Panc1 (cell line): ENCODE measurements at regions not wholly inside any gene's neighbourhood (a gene's known extent, or its start where the extent isn't known, plus 50 kb on each side); places are given as distances from the start of the nearest gene placed in this dataset.

ENCODE experiments used
- ATAC-seq: fragments of 200-7000 bp; cut with Tn5 transposase; 2 replicates; pipeline ENCODE4 v1.9.1; 2020; ENCODE audit warnings: mild to moderate bottlenecking, moderate library complexity
- BruUV-seq: library from RNA; stranded (reverse); fragments of 400-500 nt; replicated peaks from 2 replicates; lab custom pipeline; 2021; lab: Mats Ljungman, UMichigan
- CTCF ChIA-PET: fragments of 300-600 bp; sonication (Branson Sonifier 250); formaldehyde crosslinking; loops from one replicate; lab custom pipeline; 2022; ENCODE audit warnings: antibody characterized with exemption; lab: Charles Lee
- POLR2A ChIA-PET: fragments of 300-600 bp; sonication (Branson Sonifier 250); formaldehyde crosslinking; loops from one replicate; lab custom pipeline; 2022; ENCODE audit warnings: antibody characterized with exemption; lab: Charles Lee
- DNase-seq: peaks from one replicate; pipeline ENCODE4 v3.0.0-alpha.2; 2010; ENCODE audit warnings: low read depth, low spot score
- H3K27ac ChIP-seq: 2 replicates; pipeline ENCODE4 v1.5.1; 2011; ENCODE audit warnings: mild to moderate bottlenecking, low read length, inconsistent platforms
- H3K27me3 ChIP-seq: fragments of 200-500 bp; sonication (Bioruptor generic); 2 replicates; pipeline ENCODE4 v1.6.0; 2014; ENCODE audit warnings: low read length, inconsistent platforms; ENCODE audit not compliant: control insufficient read depth, insufficient read depth
- H3K36me3 ChIP-seq: fragments of 200-500 bp; sonication (Bioruptor generic); 2 replicates; pipeline ENCODE4 v1.5.1; 2014; ENCODE audit warnings: inconsistent platforms, mild to moderate bottlenecking, low read length, moderate library complexity; ENCODE audit not compliant: control insufficient read depth, insufficient read depth
- H3K4me1 ChIP-seq: 2 replicates; pipeline ENCODE4 v1.5.1; 2011; ENCODE audit warnings: inconsistent platforms, mild to moderate bottlenecking, low read length, moderate library complexity; ENCODE audit not compliant: control insufficient read depth, insufficient read depth
- H3K4me3 ChIP-seq, 2 experiments: 2 replicates each; pipeline ENCODE4 v1.5.1; 2011 to 2012; ENCODE audit warnings: low read depth in 2 of 2, low read length in 2 of 2, mild to moderate bottlenecking in 2 of 2, inconsistent platforms in 1 of 2, moderate library complexity in 1 of 2
- H3K9me3 ChIP-seq: fragments of 200-500 bp; sonication (Bioruptor generic); 2 replicates; pipeline ENCODE4 v1.5.1; 2014; ENCODE audit warnings: low read depth, mild to moderate bottlenecking, inconsistent platforms, low read length, moderate library complexity; ENCODE audit not compliant: control insufficient read depth, insufficient read depth
- POLR2AphosphoS5 ChIP-seq: IDR thresholded peaks from 2 replicates; pipeline ENCODE4 v1.6.1; 2012; ENCODE audit warnings: mild to moderate bottlenecking, low read depth, low read length, moderate library complexity
- SIN3A ChIP-seq: IDR thresholded peaks from 2 replicates; pipeline ENCODE4 v1.6.1; 2012; ENCODE audit warnings: low read depth, mild to moderate bottlenecking, low read length, moderate library complexity, borderline replicate concordance; ENCODE audit not compliant: insufficient read depth
- TCF7L2 ChIP-seq: IDR thresholded peaks from 2 replicates; pipeline ENCODE4 v1.6.1; 2011; ENCODE audit warnings: mild to moderate bottlenecking, low read depth, low read length, inconsistent platforms
- in situ Hi-C: cut with HindIII; loops from 2 replicates; pipeline ENCODE4 v1.10.0; 2016; ENCODE audit warnings: low sequenced_read_pairs, low pct_unique_long_range_greater_than_20kb
- intact Hi-C: fragments of 100-400 bp; cut with micrococcal nuclease; formaldehyde crosslinking; loops from one replicate; pipeline ENCODE4 v1.10.0; 2022; ENCODE audit not compliant: unreplicated experiment
- TF ChIP-seq, protein P1 (sequence below): fragments of 450-650 bp; IDR thresholded peaks from 2 replicates; pipeline ENCODE4 v1.5.1; 2017; ENCODE audit warnings: mild to moderate bottlenecking
- TF ChIP-seq, protein P2 (sequence below), 2 experiments: IDR thresholded peaks; 2 replicates each; pipeline ENCODE4 v1.6.1; 2011 to 2012; ENCODE audit warnings: low read depth in 2 of 2, control low read depth in 1 of 2, low read length in 1 of 2, mild to moderate bottlenecking in 1 of 2, moderate library complexity in 1 of 2; ENCODE audit not compliant: insufficient read depth in 1 of 2

DNA sequence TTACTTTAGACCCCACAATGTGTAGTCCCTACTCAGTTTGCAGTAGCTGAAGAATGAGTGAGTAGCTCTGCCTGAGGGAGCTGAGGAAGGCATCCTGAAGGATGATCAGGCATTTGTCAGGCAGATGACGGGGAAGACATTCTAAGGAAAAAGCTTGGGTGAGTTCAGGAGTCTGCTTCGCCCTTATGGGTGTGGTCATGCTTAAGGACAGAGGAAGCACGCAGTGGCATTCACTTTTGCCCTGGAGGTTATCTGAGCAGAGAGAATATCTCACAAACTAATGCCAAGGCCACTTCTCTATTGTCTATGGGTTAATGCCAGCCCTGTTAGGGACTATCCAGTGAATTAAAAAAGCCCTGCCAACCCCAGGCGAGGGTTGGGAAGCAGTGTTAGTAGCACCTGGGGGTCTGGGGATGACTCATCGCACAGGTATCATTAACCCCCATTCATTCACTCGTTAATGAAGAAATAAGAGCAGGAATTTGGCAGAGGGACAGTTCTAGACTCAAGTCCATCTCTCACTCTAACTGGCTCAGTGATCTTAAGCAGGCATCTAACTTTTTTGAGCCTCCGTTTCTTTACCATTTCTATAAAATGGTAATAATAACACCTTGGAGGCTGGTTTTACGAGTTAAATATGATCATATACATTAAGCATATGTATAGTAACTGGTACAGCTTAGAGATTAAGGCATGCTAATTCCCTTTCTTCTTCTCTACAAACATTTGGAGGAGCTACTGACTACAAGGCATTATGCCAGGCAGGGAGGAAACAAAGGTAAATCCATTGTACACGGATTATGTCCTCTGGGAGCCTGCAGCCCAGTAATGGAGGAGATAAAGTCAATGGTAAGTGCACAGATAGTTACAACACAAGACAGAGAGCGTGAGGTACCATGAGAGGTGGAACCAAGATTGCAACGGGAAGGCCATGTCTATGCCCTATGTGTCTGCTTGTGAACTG, 93.2 kb upstream of the AKIRIN2 start:
- no peak overlapping the region for H3K4me3 ChIP-seq
- intact Hi-C loops, result no loop called here
- CTCF ChIA-PET, result no interaction called here

DNA sequence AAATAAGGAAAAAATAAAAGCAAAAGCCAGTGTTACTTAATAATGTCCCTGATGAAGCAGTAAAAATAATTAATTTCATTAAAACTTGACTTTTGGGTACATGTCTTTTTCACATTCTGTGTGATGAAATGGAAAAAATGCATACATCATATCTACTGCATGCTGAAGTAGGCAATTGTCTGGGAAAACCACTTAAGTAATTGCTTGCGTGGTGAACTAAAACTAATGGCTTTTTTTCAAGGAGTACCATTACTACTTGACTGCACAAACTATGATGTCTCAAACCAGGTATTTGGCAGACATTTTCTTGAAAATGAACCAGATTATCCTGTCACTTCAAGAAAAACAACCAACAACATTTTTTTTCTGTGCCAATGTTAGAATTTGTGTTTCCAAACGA, 91.3 kb upstream of the AKIRIN2 start:
- H3K4me1 ChIP-seq, result no peaks in the 10 kb centered on the region
- BruUV-seq, result no TSS peak
- DNase-seq, result no peak
- no peak for TF ChIP-seq POLR2AphosphoS5
- TF ChIP-seq SIN3A, result no peak
- TF ChIP-seq, protein P1, sequence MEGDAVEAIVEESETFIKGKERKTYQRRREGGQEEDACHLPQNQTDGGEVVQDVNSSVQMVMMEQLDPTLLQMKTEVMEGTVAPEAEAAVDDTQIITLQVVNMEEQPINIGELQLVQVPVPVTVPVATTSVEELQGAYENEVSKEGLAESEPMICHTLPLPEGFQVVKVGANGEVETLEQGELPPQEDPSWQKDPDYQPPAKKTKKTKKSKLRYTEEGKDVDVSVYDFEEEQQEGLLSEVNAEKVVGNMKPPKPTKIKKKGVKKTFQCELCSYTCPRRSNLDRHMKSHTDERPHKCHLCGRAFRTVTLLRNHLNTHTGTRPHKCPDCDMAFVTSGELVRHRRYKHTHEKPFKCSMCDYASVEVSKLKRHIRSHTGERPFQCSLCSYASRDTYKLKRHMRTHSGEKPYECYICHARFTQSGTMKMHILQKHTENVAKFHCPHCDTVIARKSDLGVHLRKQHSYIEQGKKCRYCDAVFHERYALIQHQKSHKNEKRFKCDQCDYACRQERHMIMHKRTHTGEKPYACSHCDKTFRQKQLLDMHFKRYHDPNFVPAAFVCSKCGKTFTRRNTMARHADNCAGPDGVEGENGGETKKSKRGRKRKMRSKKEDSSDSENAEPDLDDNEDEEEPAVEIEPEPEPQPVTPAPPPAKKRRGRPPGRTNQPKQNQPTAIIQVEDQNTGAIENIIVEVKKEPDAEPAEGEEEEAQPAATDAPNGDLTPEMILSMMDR, result no peak
- TF ChIP-seq, protein P2, sequence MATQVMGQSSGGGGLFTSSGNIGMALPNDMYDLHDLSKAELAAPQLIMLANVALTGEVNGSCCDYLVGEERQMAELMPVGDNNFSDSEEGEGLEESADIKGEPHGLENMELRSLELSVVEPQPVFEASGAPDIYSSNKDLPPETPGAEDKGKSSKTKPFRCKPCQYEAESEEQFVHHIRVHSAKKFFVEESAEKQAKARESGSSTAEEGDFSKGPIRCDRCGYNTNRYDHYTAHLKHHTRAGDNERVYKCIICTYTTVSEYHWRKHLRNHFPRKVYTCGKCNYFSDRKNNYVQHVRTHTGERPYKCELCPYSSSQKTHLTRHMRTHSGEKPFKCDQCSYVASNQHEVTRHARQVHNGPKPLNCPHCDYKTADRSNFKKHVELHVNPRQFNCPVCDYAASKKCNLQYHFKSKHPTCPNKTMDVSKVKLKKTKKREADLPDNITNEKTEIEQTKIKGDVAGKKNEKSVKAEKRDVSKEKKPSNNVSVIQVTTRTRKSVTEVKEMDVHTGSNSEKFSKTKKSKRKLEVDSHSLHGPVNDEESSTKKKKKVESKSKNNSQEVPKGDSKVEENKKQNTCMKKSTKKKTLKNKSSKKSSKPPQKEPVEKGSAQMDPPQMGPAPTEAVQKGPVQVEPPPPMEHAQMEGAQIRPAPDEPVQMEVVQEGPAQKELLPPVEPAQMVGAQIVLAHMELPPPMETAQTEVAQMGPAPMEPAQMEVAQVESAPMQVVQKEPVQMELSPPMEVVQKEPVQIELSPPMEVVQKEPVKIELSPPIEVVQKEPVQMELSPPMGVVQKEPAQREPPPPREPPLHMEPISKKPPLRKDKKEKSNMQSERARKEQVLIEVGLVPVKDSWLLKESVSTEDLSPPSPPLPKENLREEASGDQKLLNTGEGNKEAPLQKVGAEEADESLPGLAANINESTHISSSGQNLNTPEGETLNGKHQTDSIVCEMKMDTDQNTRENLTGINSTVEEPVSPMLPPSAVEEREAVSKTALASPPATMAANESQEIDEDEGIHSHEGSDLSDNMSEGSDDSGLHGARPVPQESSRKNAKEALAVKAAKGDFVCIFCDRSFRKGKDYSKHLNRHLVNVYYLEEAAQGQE (IDR thresholded peaks at IDR 0.05; ENCODE audit: insufficient read depth in 1 of 2, low read depth in 2 of 2, low read length in 1 of 2), result no peak
- ChIA-PET CTCF (no interaction called here), POLR2A (no interaction called here)
- in situ Hi-C loops, result no loop called here
- no peak overlapping the region for H3K4me3 ChIP-seq
- intact Hi-C loops, result no loop called here
- H3K27ac ChIP-seq, result no peak overlapping the region
- no peaks in the 10 kb centered on the region for H3K36me3 ChIP-seq
- H3K9me3 ChIP-seq, result no peaks in the 10 kb centered on the region
- ATAC-seq, result no peak
- H3K27me3 ChIP-seq, result no peaks in the 10 kb centered on the region; the same call in 1 of the 2 replicates

More for the DNA sequence above, 93.2 kb upstream of the AKIRIN2 start:
- Histone ChIP-seq H3K36me3 (no peaks in the 10 kb centered on the region), H3K27ac (no peak overlapping the region), H3K9me3 (no peaks in the 10 kb centered on the region), H3K27me3 (no peaks in the 10 kb centered on the region), H3K4me1 (no peaks in the 10 kb centered on the region)
- DNase-seq, result no peak
- TF ChIP-seq, protein P2 (IDR thresholded peaks at IDR 0.05; ENCODE audit: insufficient read depth in 1 of 2, low read depth in 2 of 2, low read length in 1 of 2), result no peak
- TF ChIP-seq SIN3A, result no peak
- TF ChIP-seq, protein P1, result no peak
- TF ChIP-seq TCF7L2, result no peak
- no peak for TF ChIP-seq POLR2AphosphoS5
- no peak for ATAC-seq
- POLR2A ChIA-PET, result no interaction called here
- in situ Hi-C loops, result no loop called here
- no TSS peak for BruUV-seq
